ENCODE measurements at regions not wholly inside any gene's neighbourhood (a gene's known extent, or its start where the extent isn't known, plus 50 kb on each side); places are given as distances from the start of the nearest gene placed in this dataset.

GRCh38 chr6:56372406-56372995 lies 125.1 kb upstream of the COL21A1 start:
- TF ChIP-seq POLR2A (IDR thresholded peaks at IDR 0.05) (no peak), POLR2AphosphoS5 (IDR thresholded peaks at IDR 0.05) (no peak)
- TF ChIP-seq, protein P1, sequence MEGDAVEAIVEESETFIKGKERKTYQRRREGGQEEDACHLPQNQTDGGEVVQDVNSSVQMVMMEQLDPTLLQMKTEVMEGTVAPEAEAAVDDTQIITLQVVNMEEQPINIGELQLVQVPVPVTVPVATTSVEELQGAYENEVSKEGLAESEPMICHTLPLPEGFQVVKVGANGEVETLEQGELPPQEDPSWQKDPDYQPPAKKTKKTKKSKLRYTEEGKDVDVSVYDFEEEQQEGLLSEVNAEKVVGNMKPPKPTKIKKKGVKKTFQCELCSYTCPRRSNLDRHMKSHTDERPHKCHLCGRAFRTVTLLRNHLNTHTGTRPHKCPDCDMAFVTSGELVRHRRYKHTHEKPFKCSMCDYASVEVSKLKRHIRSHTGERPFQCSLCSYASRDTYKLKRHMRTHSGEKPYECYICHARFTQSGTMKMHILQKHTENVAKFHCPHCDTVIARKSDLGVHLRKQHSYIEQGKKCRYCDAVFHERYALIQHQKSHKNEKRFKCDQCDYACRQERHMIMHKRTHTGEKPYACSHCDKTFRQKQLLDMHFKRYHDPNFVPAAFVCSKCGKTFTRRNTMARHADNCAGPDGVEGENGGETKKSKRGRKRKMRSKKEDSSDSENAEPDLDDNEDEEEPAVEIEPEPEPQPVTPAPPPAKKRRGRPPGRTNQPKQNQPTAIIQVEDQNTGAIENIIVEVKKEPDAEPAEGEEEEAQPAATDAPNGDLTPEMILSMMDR (IDR thresholded peaks at IDR 0.05), result no peak

Data from stomach (tissue), 4 donors.